H54 (cell line): ENCODE measurements at regions not wholly inside any gene's neighbourhood (a gene's known extent, or its start where the extent isn't known, plus 50 kb on each side); places are given as distances from the start of the nearest gene placed in this dataset.

ENCODE experiments used
- DNase-seq: peaks from one replicate; pipeline ENCODE4 v3.0.0; 2011; ENCODE audit warnings: low spot score, mixed read lengths; ENCODE audit not compliant: insufficient read length
- FAIRE-seq: peaks from 3 replicates; lab custom pipeline; 2011; peaks lifted over from hg19 to GRCh38; lab: Jason Lieb, UNC
- POLR2A ChIP-seq: IDR thresholded peaks from 2 replicates; pipeline ENCODE4 v1.6.1; 2011; ENCODE audit warnings: low read depth, mild to moderate bottlenecking, low read length

DNA sequence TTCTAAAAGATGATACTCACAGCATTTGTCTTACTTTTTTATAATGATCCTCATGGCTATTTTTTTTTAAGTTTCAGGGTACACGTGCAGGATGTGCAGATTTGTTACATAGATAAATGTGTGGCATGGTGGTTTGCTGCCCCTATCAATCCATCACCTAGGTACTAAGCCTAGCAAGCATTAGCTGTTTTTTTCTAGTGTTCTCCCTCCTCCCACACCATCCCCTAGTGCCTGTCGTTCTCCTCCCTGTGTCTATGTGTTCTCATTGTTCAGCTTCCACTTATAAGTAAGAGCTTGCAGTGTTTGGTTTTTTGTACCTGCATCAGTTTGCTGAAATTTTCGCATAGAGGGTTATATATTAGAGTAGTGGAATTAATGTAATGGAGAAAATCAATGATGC lies 189.1 kb upstream of the CDH12 start:
- DNase-seq: no peak
- FAIRE-seq: no peak
- TF ChIP-seq POLR2A: no peak

DNA sequence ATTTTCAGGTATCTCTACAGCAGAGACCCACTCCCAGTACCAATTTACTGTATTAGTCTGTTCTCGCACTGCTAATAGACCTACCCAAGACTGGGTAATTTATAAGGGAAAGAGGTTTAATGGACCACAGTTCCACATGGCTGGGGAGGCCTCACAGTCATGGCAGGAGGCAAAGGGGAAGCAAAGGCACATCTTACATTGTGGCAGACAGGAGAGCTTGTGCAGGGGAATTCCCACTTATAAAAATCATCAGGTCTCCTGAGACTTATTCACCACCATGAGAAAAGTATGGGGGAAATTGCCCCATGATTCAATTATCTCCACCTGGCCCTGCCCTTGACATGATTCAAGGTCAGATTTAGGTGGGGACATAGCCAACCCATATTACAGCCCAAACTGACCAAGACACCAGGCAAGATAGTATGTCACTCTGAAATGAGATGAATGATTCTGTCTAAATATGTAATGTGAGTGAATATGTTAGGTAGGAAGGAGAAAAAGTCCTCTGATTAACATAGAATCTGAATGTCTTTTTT lies 182.5 kb upstream of the CDH12 start:
- DNase-seq: no peak
- TF ChIP-seq POLR2A: no peak
- FAIRE-seq: no peak

DNA sequence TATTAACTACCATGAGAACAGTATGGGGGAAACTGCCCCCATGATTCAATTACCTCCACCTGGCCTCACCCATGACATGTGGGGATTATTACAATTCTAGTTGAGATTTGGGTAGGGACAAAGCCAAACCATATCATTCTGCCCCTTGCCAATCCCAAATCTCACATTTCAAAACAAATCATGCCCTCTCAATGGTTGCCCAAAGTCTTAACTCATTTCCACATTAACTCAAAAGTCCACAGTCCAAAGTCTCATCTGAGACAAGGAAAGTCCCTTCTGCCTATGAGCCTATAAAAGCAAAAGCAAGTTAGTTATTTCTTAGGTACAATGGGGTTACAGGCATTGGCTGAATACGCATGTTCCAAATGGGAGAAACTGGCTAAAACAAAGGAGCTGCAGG lies 180.7 kb upstream of the CDH12 start:
- DNase-seq (no peak), FAIRE-seq (no peak)
- TF ChIP-seq POLR2A: no peak

DNA sequence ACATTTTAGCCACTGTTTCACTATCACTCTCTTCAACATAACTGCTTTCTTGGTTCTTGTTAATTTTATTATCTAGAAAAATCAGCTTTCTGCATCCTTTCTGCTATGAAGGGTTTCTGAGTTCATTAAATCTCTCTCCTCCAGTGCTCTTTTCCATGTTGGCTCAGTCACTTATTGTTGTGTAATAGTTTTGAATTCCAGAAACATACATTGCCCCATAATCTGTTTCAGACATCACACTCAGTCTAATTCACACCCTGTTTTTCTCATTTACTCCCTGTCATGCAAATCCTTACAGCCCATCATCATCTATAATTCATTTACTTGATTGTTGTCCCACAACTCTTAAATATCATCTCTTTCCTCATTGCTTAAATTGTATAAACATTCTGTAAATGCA lies 176.1 kb upstream of the CDH12 start:
- no peak for DNase-seq
- no peak for TF ChIP-seq POLR2A
- no peak for FAIRE-seq

DNA sequence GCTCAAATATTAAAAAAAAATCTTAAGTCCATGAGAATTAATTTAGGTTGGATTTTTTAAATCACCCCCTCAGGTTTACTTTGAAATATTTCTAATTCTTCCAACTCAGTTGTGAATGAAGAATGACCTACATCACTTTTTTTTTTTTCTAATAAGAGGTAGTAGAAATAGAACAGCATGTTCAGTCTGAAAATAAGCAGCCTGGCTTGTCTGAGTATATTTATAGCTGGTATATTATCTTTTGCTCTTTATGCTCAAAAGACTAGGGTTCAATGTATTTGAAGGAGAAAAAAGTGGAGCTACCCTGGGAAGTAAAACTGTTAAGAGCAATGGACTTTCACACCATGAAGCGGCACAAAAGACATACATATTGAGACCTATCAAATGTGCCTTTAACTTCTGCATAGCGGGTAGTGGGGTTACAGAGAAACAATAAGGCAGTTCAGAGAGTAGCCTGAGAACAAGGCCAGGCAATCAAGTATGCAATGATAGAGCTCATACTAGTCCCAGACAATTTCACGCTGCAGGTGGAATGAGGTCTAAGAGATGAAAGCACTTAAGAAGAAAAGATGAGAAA lies 175.4 kb upstream of the CDH12 start:
- DNase-seq: no peak
- TF ChIP-seq POLR2A: no peak
- no peak for FAIRE-seq

DNA sequence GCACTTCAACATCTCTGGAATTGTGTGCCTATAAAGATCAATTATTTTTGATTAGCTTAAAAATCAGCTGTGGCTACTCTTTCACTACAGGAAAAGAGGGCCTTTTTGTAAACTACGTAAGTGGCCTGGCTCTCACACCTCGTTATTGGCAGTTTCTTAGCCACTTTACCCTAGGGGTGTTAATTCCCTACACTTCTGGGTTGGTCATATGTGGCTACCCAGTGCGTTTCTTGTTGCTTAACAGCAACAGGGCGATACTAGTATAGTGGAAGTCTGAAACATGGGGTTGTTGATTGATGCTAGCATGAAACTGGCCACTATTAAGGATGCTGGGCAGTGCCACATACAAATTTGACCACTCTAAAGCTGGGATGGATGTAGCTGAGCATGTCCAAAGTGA lies 174.7 kb upstream of the CDH12 start:
- TF ChIP-seq POLR2A: no peak
- FAIRE-seq (no peak), DNase-seq (no peak)

DNA sequence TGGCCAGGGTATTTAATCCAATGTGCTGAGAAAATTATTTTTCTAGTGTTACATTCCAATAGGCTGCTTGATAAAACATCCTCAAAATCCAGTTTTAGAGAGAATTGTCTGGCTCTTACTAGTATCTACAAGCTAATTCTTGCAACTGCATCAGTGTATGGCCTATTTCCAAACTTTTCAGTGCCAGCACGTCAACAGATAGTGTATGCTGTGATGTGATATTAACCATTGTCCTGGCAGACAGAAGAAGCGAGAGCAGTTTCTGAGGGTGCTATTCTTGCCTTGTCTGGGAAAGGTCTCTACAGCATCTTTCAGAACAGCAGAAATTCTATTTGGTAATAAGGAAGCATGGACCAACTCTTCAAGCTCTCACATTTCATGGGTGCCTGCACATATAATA lies 174.2 kb upstream of the CDH12 start:
- TF ChIP-seq POLR2A: no peak
- FAIRE-seq (no peak), DNase-seq (no peak)

DNA sequence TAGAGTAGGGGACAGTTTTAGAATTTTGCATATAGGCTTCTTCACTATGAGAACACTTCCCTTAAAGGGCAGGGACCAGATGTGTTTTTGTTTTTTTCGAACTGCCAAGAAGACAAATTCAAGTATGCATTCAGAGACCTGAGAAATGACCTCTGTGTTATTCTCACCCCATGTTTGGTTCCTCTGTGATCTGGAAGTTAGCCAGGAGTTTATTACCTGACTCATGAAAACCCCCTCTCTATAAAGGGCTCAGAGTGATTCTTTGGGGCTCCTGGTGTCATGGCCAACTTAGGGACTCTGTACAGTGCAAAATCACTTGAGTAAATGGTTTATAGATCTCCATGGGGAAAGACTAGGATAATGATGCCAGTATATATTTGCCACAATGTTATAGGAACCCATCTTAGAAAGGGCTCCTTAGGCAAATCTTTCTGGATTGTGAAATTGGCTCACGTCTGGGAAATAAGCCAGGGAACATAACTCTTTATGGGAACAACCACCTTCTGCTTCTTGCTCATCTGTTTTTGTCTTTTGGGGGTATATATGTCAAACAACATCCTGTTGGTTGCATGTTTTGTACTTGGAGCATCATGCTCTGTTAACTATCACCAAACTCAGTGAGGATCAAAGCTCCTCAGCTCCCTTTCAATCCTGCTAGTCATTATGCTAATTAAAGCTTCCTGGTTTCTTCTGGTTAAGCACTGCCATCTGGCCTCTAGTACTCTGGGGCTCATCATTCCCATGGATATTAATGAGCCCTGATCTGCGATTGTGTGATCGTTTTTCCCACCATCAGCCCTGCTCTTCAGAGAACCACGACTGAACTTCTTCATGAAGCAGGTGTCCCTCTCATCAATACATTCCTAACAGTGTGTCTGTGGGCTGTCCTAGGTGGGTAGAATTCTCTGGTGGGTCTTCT lies 173.4 kb upstream of the CDH12 start:
- peak; percentile 20 for FAIRE-seq
- TF ChIP-seq POLR2A: no peak
- DNase-seq: no peak

DNA sequence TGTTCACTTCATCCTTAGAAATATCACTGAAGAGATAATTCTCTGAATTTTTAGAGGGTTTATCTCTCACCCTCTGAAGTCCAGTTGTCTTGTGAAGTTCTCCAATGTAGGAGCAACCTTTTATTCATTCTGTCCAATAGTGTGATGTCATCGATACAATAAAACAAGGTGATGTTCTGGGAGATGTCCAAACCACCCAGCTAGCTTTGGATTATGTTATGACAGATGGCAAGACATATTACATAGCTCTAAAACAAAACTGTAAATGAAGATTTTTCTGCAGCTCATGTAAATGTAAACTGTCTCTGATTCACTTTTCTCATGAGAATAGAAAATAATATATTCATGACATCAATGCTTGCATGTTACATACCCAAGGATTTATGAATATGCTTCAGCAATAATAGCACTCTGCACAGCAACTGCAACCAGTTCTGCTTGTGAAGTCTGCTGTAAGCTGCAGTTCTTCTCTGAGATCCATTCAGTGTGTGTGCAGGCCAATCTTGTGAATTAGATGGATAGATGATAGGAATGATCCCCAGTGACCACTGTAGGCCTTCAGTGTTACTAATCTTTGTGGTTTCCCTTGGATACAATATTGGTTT lies 172.6 kb upstream of the CDH12 start:
- TF ChIP-seq POLR2A: no peak
- no peak for DNase-seq
- no peak for FAIRE-seq

DNA sequence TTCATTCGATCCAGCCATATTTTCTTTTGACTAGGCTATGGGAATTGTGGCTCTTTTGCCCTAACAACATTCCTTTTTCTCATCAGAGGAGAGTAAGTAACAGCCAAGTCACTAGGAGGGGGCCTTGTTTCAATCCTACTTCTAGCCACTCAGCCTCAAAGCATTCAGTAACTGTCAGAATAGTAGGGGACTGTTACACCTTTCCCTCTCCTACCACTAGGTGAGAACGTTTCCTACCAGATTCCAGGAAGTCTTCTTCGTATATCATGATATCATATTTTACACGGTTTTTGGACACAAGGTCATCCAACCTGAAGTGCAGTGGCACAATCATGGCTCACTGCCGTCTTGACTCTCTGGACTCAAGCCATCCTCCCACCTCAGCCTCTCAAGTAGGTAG lies 171.3 kb upstream of the CDH12 start:
- no peak for TF ChIP-seq POLR2A
- DNase-seq (no peak), FAIRE-seq (no peak)

DNA sequence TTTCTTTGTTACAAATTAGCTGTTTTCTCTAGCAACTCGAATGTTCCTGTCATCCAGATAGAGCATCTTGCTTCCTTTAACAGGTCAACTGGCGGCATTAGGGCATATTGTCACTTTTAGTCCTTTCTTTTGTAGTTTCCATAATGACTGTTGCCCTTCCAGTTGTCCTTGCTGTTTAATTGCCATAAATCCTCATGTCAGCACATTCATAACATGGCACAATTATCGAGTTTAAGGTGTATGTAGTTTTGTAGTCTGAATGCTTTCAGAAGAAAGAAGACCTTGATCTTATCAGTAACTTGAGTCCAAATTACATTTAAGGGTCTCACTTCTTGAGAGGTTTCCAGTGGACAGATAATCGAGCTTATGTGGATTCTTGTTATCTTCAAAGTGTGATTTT lies 161.7 kb upstream of the CDH12 start:
- DNase-seq: no peak
- no peak for FAIRE-seq
- TF ChIP-seq POLR2A: no peak

DNA sequence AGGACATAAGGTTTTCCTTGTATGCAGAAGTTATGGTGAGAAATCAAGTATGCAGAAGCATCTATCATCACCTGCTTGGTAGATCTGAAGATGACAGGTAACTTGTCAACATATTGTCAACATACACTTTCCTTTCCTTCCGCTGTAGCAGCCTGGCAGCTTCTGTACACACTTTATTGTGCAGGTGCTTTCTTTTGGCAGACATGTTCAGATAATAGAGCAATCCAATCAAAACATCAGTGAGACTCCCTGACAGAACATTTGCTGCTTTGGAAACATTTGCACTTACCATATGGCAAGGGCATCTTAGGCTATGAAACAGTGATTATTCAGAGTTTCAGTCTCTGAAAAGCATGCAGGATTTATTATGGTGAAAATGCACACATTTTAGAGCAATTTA lies 161.1 kb upstream of the CDH12 start:
- no peak for TF ChIP-seq POLR2A
- no peak for DNase-seq
- FAIRE-seq: peak; percentile 36

DNA sequence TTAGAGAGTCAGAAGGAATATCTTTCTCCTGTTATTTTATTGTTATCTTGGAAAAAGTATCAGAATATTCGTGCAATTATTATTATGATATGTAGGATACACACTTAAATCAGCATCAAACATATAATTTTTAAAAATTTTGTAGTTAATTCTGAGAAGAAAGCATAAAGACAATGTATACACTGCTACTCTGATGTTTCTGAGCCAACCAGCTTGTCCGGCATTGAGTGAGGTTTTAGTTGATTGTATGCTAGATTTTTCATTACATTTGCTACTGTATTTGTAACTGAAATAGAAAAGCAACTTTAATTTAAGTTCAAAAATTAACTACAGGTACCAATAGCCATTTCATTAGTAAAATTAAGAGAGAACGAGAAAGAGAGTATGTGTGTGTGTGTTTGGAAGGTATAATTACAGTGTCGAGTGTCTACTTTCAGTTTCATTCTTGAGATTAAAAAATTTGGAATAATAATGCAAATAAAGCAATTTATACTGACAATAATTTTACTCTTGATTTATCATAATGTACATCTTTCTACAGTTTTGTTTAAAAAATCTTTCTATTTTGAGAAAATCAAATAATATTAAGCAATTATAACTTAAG lies 160.4 kb upstream of the CDH12 start:
- FAIRE-seq (peak; percentile 41), DNase-seq (no peak)
- no peak for TF ChIP-seq POLR2A

DNA sequence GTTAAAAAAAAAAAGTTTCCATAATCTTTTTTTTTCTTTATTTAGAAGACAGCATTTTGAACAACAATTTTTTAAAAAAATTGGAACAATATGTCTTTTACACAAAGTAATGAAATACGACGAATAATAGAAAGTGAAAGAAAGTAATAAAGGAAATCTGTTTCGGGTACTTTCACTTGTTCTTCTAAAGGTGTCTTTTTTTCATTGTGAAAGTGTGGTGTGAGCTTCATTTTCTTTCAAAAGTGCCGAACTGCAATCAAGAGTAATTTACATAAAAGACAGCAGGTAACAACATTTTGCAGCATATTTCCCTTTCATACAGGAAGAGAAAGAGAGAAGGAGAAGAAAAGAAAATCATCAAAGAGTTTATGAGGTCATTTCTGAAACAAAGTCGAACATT lies 159.7 kb upstream of the CDH12 start:
- DNase-seq (no peak), FAIRE-seq (peak; percentile 11)
- no peak for TF ChIP-seq POLR2A

DNA sequence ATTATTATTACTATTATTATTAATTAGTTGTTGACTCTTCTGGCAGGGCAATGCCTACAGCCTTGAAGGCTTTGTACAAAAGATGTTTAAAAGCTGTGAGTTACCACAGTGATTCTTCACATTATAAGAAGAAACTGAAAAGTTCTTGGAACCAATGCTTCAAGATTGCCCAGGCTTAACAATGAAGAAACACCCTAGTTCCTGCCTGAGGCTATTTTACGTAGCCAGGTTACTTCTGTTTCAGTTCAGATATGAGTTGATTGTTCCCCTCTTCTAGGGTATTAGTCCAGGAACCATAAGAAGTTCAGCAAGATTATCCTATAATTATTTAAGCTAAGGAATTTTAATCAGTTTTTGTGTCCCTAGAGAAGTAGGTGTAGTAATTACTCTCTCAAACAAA lies 154.6 kb upstream of the CDH12 start:
- no peak for DNase-seq
- FAIRE-seq: no peak
- no peak for TF ChIP-seq POLR2A
